Stimulated activated CD4-positive, alpha-beta T cell treated with anti-CD3 and anti-CD28 coated beads, TNF-alpha, amount 100 ng/mL, for 4 hours (primary cell): ENCODE measurements at regions not wholly inside any gene's neighbourhood (a gene's known extent, or its start where the extent isn't known, plus 50 kb on each side); places are given as distances from the start of the nearest gene placed in this dataset.
"Not testable (repeated sequence)": the region's sequence is repeated elsewhere in the genome, so short reads cannot be mapped to it uniquely, and the experiment has no call there.

Source experiments
- DNase-seq, 3 experiments: peaks; one replicate each; pipeline ENCODE4 v3.0.0-alpha.2; 2020; ENCODE audit warnings: low read depth in 3 of 3

- DNase-seq = not testable (repeated sequence)
These were observed 116.0 kb downstream of the PMAIP1 start for GRCh38 chr18:60015826-60016225.

GRCh38 chr18:60013148-60013547 lies 113.4 kb downstream of the PMAIP1 start:
- DNase-seq = not testable (repeated sequence)

GRCh38 chr18:60010984-60011383 lies 111.2 kb downstream of the PMAIP1 start:
- no peak for DNase-seq

- no peak for DNase-seq
These were observed 110.7 kb downstream of the PMAIP1 start for GRCh38 chr18:60010513-60010912.

- no peak for DNase-seq
These were observed 107.9 kb downstream of the PMAIP1 start for GRCh38 chr18:60007661-60008060.

- no peak for DNase-seq
These were observed 103.9 kb downstream of the PMAIP1 start for GRCh38 chr18:60003610-60004185.

GRCh38 chr18:59996370-59996966 lies 96.7 kb downstream of the PMAIP1 start:
- no peak for DNase-seq

GRCh38 chr18:59994357-59994756 lies 94.6 kb downstream of the PMAIP1 start:
- DNase-seq = no peak

GRCh38 chr18:59993560-59993959 lies 93.8 kb downstream of the PMAIP1 start:
- DNase-seq = no peak

GRCh38 chr18:59990121-59990823 lies 90.5 kb downstream of the PMAIP1 start:
- no peak for DNase-seq

- DNase-seq = peak; percentile 9 to 21 (median 17)
These were observed 88.4 kb downstream of the PMAIP1 start for GRCh38 chr18:59988098-59988706.

GRCh38 chr18:59987102-59987501 lies 87.3 kb downstream of the PMAIP1 start:
- no peak for DNase-seq

GRCh38 chr18:59986139-59986538 lies 86.3 kb downstream of the PMAIP1 start:
- no peak for DNase-seq

GRCh38 chr18:59985289-59985688 lies 85.5 kb downstream of the PMAIP1 start:
- no peak for DNase-seq

GRCh38 chr18:59983506-59983905 lies 83.7 kb downstream of the PMAIP1 start:
- DNase-seq = no peak

- DNase-seq = no peak
These were observed 80.4 kb downstream of the PMAIP1 start for GRCh38 chr18:59980188-59980637.

GRCh38 chr18:59971871-59972428 lies 72.2 kb downstream of the PMAIP1 start:
- DNase-seq = no peak

GRCh38 chr18:59971144-59971543 lies 71.3 kb downstream of the PMAIP1 start:
- DNase-seq = not testable (repeated sequence)

GRCh38 chr18:59969477-59970028 lies 69.8 kb downstream of the PMAIP1 start:
- not testable (repeated sequence) for DNase-seq

GRCh38 chr18:59968583-59968982 lies 68.8 kb downstream of the PMAIP1 start:
- DNase-seq = no peak

- DNase-seq = no peak
These were observed 68.1 kb downstream of the PMAIP1 start for GRCh38 chr18:59967878-59968277.

GRCh38 chr18:59966913-59967312 lies 67.1 kb downstream of the PMAIP1 start:
- no peak for DNase-seq
